ENCODE measurements at regions not wholly inside any gene's neighbourhood (a gene's known extent, or its start where the extent isn't known, plus 50 kb on each side); places are given as distances from the start of the nearest gene placed in this dataset.

DNA sequence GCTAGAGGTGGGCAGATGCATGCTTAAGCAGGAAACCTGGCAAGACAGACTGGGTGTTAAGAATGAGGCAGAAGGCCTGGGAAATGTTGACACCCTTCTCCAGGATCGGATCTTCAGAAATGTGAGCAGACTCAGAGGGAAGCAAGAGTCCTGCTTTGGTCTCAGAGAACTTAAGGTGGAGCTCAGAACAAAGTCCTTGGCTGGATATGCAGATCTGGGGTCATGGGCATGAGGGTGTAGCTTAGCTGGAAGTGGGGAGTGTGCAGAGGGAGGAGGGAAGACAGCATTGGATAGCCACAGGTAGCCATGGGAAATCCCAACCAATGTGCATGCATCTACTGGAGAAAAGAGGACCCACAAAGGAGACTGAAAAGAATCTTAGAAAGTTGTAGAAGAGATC is 58.6 kb upstream of the CDON start:
- TF ChIP-seq, protein P1, sequence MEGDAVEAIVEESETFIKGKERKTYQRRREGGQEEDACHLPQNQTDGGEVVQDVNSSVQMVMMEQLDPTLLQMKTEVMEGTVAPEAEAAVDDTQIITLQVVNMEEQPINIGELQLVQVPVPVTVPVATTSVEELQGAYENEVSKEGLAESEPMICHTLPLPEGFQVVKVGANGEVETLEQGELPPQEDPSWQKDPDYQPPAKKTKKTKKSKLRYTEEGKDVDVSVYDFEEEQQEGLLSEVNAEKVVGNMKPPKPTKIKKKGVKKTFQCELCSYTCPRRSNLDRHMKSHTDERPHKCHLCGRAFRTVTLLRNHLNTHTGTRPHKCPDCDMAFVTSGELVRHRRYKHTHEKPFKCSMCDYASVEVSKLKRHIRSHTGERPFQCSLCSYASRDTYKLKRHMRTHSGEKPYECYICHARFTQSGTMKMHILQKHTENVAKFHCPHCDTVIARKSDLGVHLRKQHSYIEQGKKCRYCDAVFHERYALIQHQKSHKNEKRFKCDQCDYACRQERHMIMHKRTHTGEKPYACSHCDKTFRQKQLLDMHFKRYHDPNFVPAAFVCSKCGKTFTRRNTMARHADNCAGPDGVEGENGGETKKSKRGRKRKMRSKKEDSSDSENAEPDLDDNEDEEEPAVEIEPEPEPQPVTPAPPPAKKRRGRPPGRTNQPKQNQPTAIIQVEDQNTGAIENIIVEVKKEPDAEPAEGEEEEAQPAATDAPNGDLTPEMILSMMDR (IDR thresholded peaks at IDR 0.05) = no peak
- TF ChIP-seq POLR2AphosphoS5 (IDR thresholded peaks at IDR 0.05) = no peak
- no peak for TF ChIP-seq POLR2A (IDR thresholded peaks at IDR 0.05)
- no peak for TF ChIP-seq EP300 (IDR thresholded peaks at IDR 0.05)
